DMS53 treated with DMSO at 0.1 percent for 48 hours (cell line): ENCODE measurements at regions not wholly inside any gene's neighbourhood (a gene's known extent, or its start where the extent isn't known, plus 50 kb on each side); places are given as distances from the start of the nearest gene placed in this dataset.
"Not testable (repeated sequence)": the region's sequence is repeated elsewhere in the genome, so short reads cannot be mapped to it uniquely, and the experiment has no call there.

ENCODE experiments used
- DNase-seq: peaks from one replicate; lab custom pipeline; 2025; ENCODE audit not compliant: unreplicated experiment; lab: John Stamatoyannopoulos, UW

GRCh38 chr6:74070091-74070490, 374.1 kb downstream of the CD109 start:
- no peak for DNase-seq

DNA sequence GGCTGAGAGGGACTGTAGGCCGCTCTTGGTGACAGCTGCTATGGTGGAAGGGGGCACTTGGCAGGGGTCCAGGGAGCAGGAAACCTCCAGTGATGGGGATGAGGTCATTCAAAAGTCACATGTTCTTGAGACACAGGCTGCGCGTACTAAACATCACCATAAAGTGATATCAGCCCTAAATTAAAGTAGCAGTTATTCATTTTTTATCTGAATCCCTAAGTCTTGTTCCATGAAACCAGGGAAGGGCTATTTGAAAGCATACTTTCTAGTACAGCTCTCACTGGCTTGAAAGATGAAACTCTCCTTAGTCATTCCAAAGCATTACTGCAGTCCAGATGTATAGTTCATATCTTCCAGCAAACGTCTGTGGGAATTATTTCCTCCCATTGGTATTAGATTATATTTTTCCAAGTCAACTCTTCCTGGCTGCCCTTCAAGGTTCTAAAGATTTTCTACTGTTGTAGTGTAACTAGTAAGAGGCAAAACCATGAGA, 373.1 kb downstream of the CD109 start:
- DNase-seq: no peak

- no peak for DNase-seq
These were observed 370.3 kb downstream of the CD109 start for GRCh38 chr6:74066168-74066871.

DNA sequence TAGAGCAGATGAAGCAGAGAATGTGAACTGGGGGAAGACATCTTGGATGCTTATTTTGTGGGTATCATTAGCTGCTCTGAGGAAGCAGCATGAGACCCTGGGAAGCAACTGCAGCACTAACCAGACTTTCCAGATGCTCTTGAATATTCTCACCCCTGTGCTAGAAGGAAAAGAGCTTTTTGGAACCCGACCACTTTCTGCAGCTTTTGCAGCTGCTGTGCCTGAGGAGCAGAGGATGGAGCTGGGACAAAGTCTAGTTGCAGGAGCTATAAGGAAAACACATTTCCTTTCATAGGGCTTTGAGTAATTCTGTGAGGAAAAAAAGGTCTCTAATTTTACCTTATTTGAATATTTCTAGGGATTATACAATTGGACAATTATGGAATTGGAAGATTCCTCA, 369.7 kb downstream of the CD109 start:
- DNase-seq: no peak

- DNase-seq: no peak
These were observed 367.4 kb downstream of the CD109 start for GRCh38 chr6:74063391-74063790.

GRCh38 chr6:74061201-74061600, 365.2 kb downstream of the CD109 start:
- DNase-seq: no peak

DNA sequence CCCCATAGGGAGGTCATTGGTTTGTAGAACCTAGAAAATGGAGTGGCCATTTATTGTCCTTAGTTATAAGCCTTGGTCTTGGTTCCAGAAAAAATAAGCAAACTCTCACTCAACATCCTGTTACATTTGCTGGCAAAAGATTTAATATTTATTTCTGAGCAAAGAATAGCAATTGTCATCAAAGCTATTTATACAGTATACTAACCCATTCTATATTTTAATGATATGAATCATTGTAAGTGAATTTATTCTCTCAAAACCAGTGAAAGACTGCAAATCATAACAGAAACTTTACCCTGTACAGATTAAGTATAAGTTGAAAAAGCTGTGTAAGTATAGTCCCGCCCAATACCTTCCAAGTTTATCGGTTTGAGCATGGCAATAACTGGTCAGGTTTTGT, 364.4 kb downstream of the CD109 start:
- DNase-seq: no peak

- DNase-seq: no peak
These were observed 362.6 kb downstream of the CD109 start for GRCh38 chr6:74058606-74059005.

DNA sequence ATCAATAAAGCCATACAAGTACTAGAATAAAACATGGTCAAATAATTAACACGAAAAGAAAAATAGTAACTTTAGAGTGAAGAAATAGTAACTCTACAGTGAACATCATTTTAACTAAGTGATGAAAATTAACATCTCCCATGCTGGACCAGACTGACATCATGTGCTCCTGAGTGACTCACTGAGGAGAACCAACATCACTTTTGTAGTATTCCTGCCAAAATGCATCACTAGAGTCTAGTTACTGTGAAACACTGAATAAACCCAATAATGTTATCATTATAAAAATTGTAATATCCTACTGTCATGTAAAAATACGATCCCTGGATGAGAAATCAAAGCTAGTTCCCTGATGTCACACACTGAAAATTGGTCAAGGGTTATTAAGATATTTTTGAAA, 361.3 kb downstream of the CD109 start:
- DNase-seq: no peak

DNA sequence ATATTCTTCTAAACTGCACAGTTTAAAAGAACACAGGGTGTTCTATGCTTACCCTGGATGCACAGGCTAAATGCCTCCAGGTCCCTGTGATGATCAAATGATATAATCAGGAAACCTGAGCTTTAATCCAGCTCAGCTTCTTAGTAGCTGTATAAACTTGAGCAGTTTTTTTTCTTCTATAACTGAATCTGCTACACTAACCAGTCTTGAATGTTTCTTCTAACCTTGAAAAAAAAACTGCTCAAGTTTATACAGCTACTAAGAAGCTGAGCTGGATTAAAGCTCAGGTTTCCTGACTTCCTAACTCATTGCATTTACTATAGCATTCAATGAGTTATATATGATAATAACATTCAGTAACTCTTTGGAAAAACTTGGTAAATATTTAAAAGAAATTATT, 358.2 kb downstream of the CD109 start:
- no peak for DNase-seq

GRCh38 chr6:74050921-74051320, 354.9 kb downstream of the CD109 start:
- DNase-seq: no peak

GRCh38 chr6:74048387-74048786, 352.4 kb downstream of the CD109 start:
- peak; percentile 66 for DNase-seq

- DNase-seq: no peak
These were observed 348.6 kb downstream of the CD109 start for GRCh38 chr6:74044417-74045096.

- no peak for DNase-seq
These were observed 345.4 kb downstream of the CD109 start for GRCh38 chr6:74041420-74041819.

DNA sequence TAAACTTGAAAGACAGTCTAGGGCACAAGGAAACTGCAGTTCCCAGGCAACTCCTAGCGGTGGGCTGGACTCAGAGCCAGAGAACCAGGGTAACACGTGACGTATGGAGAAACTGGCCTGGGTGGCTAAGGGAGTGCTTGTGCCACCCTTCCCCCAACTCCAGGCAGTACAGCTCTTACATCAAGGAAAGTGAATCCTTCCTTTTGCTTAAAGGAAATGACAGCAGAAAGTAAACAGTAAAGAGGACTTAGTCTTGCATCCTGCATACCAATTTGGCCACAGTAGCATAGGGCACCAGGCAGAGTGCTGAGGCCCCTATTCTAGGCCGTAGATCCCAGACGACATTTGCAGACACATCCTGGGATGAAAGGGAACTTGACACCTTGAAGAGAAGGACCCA, 322.8 kb downstream of the CD109 start:
- DNase-seq: peak; percentile 18

DNA sequence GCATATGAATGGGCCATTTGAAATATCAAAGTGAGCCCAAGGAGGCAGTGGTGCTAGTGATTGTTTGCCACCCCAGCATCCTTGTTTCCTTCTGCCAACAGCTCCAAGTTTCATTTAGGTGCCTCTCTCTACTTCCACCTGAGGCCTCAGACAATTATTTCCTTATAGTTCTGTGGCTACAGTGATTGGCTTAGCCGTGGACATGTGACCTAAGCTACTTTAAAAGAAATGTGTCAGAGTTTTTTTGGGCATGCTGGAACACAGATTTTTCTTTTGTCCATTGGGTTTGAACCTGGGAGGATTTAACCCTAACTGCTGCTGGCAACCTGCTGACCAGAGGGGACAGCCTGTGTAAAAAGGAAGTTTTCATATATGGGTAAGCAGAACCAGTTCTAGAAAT, 319.4 kb downstream of the CD109 start:
- no peak for DNase-seq

DNA sequence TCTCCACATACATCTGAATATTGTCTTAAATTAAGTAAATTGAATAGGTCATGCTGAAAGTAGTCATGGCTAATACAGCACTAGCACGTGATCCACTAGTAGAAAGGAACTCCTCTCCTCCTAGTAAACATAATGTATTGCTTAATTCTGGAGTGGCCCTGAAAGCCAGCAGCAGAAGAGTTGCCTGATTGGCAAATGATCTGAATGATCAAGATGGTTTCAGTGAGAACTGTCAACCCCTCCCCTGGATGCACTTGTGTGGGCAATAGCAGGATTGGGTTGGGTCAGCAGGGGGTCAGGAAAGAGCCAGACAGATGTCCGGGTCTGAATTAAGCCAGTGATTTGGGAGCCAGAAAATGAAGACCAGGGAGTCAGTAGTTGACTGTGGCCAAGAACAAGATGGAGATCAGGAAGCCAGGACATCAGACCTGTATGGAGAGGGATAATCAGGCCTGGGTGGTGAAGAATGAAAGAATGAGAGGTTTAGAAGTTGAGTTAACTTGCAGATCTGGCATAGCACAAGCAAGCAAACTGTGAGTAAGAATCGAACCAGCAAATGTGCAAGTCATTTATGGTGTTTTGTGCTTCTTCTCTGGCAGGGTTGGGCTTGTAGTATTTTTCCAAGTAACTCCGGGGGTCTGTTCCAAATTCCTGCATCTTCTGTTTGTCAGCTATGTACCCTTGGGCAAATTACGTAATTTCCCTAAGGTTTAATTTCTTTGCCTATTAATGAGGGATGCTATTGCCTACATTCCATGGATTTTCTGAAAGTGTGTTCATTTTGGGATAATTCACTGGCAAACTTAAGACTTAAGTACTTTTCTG, 304.9 kb downstream of the CD109 start:
- DNase-seq: no peak

GRCh38 chr6:73990609-73991238, 294.7 kb downstream of the CD109 start:
- DNase-seq: not testable (repeated sequence)

- DNase-seq: no peak
These were observed 293.4 kb downstream of the CD109 start for GRCh38 chr6:73989428-73989827.

DNA sequence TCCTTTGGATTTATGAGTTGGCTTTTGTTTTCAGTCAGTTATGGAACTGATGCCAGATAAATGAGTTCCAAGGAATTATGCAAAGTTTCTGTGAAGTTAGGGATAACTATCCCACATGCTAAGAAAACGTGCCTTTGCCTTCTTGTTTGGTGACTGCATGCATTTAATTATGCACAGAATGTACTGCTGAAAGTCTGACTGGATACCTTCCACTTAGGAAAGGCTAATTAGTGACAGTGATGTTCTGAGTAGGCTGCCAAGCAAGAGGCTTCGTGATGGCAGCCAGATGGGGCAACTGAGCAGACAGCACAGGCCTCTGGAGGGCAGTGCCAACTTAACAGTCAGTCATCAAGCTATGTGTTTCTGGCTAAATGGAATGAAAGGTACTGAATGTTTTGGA, 289.9 kb downstream of the CD109 start:
- DNase-seq: peak; percentile 3

GRCh38 chr6:73984571-73985210, 288.7 kb downstream of the CD109 start:
- DNase-seq: no peak
